GM19397 (cell line): ENCODE measurements at regions not wholly inside any gene's neighbourhood (a gene's known extent, or its start where the extent isn't known, plus 50 kb on each side); places are given as distances from the start of the nearest gene placed in this dataset.

Experiments used
- ATAC-seq: cut with Tn5 transposase; IDR thresholded peaks from one replicate; pipeline ENCODE4 v1.9.1; 2021; ENCODE audit warnings: mild to moderate bottlenecking, moderate library complexity; ENCODE audit not compliant: unreplicated experiment

DNA sequence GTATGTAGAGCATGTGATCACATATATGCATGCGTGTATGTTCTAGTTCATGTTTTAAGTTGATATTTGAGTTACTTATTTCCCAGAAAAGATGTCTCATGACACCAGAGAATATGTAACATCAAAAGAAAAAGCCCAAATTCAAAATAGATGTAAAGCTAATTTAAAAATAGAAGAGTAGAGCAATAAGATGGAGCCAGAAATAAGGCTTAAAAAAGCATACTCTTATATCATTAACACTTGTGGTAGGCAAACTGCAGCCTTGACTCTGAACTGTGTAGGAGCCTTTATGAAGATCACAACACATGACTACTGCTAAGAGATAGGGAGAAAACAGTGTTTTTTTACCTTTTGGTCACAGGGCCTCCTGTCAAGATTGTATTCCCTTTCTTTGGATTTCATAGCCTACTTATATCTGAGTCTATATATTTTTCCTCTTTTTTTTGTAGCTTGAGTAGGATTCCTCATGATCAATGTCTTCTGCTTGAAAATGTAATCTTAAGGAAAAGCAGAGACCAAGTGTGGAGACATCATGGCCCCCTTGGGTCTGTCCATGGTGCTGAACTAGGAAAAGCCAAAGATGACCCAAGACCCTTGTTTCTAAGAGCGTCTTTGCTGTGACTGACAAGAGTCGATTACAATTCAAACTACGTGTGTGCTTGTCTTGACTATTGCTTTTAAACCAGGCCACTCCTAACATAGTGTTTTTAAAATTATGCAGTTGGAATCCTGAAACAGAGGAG lies 390.4 kb downstream of the SHISA9 start:
- no peak for ATAC-seq

DNA sequence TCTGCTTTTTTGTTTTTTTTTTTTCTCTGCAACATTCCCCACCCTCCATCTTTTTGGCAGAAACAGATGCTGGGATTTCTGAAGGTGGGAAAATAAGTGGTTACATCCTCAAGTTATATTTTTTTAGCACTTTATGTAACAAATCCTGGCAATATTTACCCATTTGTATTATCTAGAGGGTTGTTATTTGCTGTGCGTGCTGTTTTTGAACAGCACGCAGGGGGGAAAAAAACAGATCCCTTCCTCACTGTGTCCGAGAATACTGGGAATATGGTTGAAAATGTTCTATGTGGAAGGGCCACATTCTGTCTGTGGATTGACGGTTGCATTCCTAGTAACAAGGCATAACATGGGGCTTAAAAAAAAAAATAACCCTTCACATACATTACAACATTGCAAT lies 394.8 kb downstream of the SHISA9 start:
- ATAC-seq, result no peak

DNA sequence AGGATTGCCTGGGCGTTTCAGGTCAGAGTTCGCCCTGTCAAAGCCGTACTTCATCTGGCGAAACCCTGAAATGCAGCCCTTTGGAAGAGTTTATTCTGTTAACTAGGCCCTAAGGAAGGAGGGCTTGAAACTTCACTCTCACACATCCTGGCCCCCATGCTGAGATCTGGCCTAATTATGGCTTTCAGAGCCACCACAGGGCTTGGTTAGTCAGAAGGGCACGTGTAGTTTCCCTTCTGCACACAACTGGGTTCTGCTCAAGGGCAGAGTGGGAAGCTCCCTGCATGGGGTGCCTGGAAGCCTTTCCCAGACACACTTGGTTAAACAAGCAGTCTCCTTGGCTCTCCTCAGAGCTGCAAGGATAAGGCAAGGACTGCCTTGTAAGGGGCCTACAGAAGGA lies 397.3 kb downstream of the SHISA9 start:
- ATAC-seq, result no peak

DNA sequence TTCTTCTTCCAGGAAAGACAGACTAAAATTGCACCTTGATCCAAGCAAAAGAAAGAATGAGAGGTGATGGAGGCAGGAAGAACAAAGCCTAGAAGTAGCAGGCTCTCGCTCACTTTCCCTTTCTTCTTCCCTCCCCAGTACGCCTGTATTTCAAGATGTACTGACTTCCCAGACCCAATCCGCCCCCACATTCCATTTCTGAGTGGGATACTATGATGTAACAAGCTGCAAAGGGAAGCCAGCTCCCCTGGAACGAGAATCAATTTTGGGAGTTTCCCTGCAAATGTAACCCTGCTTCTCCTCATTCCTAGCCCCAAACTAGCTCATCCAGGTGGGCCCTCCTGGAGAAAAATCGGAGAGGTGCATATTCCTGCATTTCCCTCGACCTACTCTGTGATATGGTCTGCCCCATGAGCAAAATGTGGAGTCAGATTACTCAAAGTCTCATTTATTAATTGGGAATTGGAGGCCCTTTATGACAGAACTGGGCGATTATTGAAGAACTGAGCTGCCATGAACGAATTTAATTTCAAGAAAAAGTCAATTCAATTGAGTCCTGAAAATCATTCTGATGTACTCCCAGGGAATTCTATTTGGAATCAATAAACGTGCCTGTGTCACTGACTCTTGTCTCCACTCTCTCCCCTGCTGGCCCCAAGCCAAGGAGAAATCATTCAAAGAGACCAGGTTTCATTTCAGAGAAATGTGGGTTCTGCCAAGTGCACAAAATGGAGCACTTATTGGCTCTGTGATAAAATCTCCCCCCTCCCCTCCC lies 398.9 kb downstream of the SHISA9 start:
- no peak for ATAC-seq

DNA sequence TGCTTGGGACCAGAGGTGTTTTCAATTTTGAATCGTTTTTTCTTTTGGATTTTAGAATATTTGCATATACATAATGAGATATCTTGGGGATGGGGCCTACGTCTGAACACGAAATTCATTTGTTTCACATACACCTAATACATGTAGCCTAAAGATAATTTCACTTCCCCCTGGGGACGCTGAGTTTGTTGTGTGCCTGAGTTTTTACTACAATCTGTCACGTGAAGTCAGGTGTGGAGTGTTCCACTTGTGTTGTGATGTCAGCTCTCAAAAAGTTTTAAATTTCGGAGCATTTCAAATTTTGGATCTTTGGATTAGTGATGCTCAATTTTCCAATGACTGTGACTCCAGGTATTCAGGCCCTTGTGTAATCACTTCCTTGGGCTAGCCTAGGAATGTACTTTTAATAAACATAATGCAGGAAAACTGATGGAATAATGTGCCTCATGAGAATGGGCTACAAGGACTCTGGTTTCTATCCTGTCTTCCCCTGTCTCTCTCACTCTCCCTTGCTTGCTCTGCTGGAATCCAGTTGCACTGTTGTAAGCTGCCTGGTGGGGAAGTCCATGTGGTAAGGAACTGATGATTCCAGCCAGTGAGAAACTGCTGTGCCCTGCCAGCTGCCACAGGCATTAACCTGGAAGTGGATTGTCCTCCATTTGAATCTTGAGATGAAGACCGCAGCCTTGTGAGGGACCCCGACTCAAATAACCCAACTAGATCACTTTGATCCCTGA lies 403.8 kb downstream of the SHISA9 start:
- no peak for ATAC-seq

DNA sequence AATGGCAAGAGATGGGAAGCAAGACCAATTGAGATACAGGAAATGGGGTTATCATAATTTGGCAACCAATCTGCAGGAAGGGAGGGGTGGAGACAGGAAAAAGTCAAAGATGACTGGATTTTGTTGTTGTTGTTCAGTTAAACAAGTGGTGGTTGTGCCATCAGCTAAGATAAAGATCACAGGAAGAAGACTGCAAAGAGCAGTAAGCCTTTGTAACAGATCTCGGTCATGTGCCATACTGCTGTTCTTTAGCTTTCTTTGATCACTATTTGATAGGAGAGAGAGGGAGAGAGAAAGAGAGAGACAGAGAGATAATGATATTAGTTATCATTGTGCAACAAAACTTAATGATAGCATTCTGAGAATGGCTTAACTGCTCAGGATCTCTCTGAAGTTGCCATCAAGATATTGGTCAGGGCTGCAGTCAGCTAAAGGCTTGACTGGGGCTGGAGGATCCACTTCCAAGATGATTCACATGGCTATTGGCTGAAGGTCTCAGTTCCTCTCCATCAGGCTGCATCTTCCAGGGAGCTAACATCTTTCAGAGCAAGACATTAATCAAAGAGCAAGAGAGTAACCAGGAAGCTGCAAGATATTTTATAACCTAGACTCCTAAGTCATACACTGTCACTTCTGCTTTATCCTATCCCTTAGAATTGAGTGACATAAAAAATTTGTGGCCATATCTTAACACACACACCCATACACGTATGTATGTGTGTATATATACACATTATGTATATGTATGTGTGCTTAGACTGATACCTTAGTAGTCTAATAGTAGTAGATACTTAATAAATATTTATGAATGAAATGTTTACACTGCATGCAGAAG lies 405.0 kb downstream of the SHISA9 start:
- ATAC-seq, result no peak

DNA sequence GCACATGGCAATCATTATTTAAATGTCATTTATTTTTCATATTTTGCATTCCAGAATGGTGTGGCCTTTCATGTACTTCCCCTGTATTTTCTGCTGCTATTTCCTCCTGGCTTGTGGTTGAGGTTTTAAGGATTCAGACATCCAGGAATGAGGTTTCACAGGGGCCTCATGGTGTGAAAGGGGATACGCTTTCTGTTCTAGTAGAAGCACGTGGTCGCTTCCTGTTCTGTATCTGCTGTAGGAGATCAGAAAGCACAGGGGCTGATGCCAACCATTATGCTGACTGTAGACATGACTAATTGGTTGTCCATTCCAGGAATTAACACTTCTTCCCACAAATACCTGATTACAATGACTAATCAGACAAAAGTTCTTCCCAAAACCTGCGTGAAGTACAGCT lies 405.9 kb downstream of the SHISA9 start:
- ATAC-seq, result no peak

DNA sequence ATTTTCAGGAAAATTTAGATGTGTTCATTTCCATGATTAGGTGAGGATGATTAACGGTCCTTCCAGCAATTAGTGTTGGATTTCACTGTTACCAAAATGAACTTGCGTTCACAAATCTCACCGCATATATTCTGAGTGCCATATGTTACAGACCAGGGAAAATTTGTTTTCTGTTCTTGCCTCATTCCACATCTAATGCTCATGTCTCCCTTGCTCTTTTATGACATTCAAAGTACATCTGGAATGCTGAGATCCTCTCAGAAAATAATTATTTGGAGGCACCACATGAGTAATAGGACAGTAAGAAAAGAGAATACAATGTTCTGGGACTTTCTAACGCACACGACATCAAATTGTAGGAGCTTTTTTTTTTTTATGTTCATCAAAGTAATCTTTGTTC lies 406.5 kb downstream of the SHISA9 start:
- no peak for ATAC-seq

DNA sequence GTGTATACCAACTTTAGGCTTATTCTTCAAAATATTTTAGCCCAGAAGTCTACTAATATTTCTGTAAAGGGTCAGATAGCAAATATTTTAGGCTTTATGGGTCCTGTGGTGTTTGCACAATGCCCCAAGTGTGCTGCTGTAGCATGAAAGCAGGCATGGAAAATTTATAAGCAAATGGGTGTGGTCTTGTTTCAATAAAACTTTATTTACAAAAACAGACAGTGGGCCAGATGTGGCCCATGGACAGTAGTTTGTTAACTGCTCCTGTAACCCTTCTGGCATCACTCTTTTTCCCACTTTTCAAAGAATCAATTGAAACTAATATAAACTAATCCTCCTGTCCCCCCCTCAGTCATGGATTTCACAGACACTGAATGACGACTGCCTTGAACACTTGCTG lies 410.7 kb downstream of the SHISA9 start:
- no peak for ATAC-seq

DNA sequence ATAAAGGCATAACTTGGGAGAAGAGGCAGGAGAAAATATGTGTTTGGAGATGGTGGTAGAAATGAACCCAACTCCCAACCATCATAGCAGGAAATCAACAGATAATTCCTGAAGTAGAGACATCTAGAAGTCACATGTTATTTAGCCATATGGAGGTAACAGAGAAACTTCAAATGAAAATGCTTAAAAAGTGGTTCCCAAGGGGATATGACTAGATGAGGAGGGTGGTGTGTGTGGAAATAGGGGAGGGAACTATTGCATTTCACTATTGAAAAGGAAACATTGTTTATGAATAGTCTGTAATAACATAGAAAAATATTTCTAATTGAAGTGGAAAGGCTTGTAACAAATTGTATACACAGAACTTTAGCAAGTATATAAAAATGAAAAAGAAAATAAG lies 412.0 kb downstream of the SHISA9 start:
- ATAC-seq, result no peak

DNA sequence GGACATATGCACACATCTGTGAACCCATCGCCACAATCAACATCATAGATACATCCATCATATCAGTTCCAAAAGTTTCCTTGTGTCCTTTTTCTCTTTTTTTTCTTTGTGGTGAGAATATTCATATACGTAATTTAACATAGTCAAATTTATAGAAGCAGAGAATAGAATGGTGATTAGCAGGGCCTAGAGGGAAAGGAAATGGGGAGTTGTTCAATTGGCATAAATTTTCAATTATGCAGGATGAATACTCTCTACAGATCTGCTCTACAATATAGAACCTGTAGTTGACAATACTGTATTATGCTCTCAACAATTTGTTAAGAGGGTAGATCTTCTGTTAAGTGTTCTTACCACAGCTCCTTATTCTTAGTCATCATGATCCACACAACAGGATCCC lies 413.2 kb downstream of the SHISA9 start:
- no peak for ATAC-seq

DNA sequence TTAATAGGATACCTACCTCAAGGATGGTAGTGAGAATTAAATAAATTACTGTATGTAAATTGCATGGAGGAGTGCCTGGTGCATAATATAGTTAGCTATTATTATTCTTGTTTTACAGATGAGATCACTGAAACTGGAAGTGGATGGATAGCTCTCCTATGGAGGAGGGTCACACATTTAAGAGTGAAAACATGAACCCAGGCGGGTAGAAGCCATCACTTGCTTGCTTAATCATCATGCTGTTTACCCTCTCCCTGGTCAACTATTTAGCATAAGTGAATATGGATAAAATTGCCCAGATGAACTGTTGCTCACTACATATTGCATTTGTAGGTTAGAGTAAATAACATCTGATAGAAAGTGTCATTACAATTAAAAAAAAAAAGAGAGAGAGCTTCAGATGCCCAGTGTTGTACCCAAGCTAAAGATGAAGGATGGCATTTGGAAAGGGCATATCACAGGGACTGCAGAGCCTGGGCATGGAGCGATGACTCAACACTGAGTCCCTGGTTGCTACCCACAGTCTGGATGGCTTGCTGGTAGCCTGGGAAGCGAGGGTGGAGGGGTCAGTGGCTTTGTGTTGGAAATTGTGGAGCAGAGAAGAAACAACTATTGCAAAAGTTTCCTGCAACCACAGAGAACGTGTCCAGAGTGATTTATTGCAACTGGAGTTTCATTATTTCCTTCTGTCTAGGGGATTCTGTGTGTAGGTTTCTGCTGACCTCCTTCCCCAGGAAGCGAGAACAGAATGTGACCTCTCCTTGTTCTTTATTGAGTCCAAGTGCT lies 414.4 kb downstream of the SHISA9 start:
- no peak for ATAC-seq

DNA sequence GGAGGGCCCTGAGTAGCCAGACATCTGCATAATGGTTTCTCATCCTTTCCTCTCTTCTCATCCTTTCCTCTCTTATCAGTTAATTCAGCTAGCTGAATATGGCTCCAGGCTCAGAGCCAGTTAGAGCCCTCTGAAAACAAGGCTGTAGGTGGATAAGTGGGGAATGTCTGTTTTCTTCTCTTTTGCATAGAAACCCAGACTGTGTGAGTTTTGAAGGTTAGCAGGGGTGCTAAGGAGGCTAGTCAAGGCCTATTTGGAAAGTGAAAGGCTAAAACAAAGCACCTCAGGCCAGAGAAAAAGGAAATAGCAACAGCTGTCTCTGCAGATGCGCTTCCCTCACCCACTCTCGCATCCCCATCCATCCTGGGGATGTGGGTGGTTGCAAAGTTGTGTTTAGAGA lies 420.9 kb downstream of the SHISA9 start:
- ATAC-seq, result no peak

DNA sequence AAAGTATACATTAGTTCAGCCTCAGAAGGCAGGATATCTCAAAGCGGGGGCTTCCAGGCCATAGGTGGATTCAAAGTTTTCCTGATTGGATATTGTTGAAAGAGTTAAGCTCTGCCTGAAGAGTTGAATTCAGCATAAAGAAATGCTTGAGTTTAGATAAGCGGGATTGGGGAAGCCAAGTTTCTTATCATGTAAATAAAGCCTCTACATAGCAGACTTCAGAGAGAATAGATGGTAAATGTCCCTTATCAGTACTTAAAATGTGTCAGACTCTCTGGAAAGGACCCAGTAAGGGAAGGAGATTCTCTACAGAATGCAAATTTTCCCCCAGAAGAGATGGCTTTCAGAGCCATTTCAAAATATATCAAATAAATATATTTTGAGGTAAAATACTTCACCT lies 423.5 kb downstream of the SHISA9 start:
- no peak for ATAC-seq

DNA sequence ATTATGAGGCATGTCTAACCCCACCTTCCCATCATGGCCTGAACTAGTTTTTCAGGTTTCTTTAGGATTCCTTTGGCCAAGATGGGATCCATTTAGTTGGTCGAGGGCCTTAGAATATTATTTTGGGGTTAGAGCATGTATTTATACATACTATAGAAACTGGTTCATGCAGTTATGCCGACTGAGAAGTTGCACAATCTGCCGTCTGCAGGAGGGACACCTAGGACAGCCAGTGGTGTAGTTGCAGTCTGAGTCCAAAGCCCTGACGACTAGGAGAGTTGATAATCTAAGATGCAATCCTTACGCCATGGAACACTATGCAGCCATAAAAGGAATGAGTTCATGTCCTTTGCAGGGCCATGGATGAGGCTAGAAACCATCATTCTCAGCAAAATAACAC lies 424.0 kb downstream of the SHISA9 start:
- ATAC-seq, result no peak

DNA sequence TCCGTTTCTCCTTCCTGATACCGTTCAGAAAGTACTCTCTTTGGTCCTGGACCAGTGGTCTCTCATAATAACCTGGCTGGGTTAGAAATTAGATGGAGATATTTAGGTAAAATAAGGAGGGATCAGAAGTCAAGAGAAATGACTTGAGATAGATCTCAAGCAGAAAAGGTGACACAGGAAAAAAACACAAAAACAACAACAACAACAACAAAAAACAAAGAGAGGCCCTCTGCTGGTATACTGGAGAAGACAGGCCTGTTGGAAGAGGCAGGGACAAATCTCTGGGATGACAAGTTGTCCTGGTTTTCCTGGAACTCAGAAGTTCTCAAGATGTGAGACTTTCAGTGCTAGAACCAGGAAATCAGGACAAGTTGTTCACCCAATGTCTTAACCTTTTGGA lies 430.5 kb downstream of the SHISA9 start:
- ATAC-seq, result no peak

DNA sequence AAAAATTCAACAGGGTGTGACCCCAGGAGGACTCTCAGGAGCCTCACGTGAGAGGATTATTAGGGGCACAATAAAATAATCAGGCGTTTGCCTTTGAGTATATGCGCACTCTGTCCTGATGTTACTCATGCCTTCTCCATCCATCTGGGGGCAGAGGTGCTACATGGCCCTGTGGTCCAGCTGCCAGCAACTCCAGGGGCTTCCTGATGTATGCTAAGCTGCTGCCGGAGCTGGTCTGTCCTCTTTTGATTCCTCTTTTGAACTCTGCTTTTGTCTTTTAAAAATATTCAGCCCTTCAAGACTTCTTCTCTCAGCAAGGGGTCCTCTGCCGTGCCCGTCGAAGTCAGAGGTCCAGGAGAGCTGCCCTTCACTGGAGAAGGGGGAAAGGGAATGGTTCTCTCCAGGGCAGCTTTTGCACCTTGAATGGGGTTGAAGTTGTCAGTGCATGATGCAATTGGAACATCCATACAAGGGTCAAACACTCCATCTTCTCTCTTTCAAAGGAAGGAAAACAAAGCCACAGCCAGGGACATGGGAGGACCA lies 431.4 kb downstream of the SHISA9 start:
- no peak for ATAC-seq

DNA sequence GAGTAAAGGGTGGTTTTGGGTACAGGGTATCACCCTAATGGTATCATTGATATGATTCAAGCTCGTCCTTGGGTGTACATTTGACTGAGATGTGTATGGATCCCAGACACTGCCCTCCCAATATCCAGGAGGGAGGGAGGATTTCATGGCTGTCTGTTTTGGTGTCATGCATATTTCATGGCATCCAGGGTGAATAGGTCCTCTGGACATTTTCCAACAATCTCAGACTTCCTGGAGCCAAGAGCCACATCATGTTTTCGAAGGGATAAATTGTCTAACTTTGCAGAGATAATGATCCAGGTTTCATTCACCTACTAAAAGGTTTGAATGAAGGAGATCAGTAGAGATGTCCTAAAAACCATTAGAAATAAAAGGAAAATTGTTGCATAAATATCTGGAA lies 431.9 kb downstream of the SHISA9 start:
- ATAC-seq, result no peak

DNA sequence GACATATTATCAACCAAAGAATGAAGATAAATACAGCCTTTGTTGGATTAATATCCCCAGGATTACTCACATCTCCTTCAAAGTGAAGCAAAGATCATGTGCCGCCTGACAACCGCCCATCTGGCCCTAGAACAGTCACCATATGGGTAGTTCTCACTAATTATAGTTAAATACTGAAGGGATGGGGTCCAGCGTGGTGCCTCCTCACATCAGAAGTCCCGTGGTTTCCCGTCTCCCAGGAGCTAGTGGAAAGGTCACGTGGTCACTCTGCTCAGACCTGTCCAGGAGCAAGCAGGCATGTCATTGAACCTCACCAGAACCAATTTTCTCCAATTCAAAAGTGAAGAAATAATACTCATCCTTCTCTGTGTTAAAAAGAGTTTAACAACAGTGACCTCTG lies 434.5 kb downstream of the SHISA9 start:
- ATAC-seq, result no peak

DNA sequence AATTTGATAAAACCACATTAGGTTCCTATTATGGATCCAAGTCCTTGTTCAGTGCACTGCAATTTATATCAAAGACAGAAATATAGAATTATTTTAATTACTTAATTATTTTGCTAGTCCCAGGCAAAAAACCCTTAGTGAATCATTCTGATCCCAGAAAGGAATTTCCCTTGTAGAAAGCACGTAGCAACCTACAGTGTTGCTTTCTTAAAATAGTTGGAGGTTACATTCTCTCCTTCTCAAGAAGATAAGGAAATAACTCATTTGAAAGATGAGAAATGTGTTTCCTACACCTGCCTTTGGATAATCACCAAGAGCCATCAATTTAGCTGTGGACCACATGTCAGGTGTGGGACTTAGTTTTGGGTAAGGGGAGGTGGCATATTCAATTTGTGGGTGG lies 434.9 kb downstream of the SHISA9 start:
- no peak for ATAC-seq
